ENCODE measurements at regions not wholly inside any gene's neighbourhood (a gene's known extent, or its start where the extent isn't known, plus 50 kb on each side); places are given as distances from the start of the nearest gene placed in this dataset.

- Histone ChIP-seq H4K91ac (ENCODE audit: insufficient read depth, low read depth, low read length) (no peak overlapping the region), H3K56ac (ENCODE audit: extremely low read depth, insufficient read depth, low read length) (no peak overlapping the region), H4K5ac (ENCODE audit: low read depth, low read length) (no peak overlapping the region), H3K18ac (ENCODE audit: low read depth, low read length) (no peak overlapping the region), H2BK5ac (ENCODE audit: low read depth, low read length, poor library complexity, severe bottlenecking) (no peak overlapping the region), H3K9me1 (ENCODE audit: insufficient read depth, low read length) (no peaks in the 10 kb centered on the region), H3K23ac (ENCODE audit: low read depth, low read length) (no peak overlapping the region), H2AFZ (replicated peaks; ENCODE audit: low read length, poor library complexity) (no peak overlapping the region), H3K14ac (replicated peaks; ENCODE audit: low read depth, low read length) (no peak overlapping the region), H2BK15ac (ENCODE audit: low read depth, low read length) (no peak overlapping the region), H3K27ac (ENCODE audit: insufficient read depth, low read length) (no peak overlapping the region), H3K9ac (ENCODE audit: low read depth, low read length) (no peak overlapping the region), H3K4me3 (ENCODE audit: insufficient read depth, low read depth, low read length) (no peak overlapping the region), H3K79me1 (ENCODE audit: low read depth in 1 of 2, low read length in 2 of 2) (no peaks in the 10 kb centered on the region), H2AK9ac (replicated peaks; ENCODE audit: low read depth, low read length, poor library complexity) (no peak overlapping the region), H4K20me1 (ENCODE audit: insufficient read depth, low read length) (no peaks in the 10 kb centered on the region), H3K36me3 (ENCODE audit: control insufficient read depth, insufficient read depth, low read length) (no peaks in the 10 kb centered on the region), H2BK20ac (ENCODE audit: low read depth, low read length) (no peak overlapping the region), H4K8ac (ENCODE audit: low read depth in 2 of 2, low read length in 2 of 2) (no peak overlapping the region), H3K27me3 (ENCODE audit: control insufficient read depth, insufficient read depth, low read length) (no peaks in the 10 kb centered on the region), H2AK5ac (ENCODE audit: low read depth, low read length) (no peak overlapping the region), H2BK120ac (ENCODE audit: low read depth, low read length) (no peak overlapping the region), H3K4ac (ENCODE audit: low read depth, low read length) (no peak overlapping the region), H3K4me1 (ENCODE audit: control insufficient read depth, insufficient read depth, low read length) (no peaks in the 10 kb centered on the region), H3K4me2 (ENCODE audit: low read depth, low read length) (no peak overlapping the region), H3K9me3 (ENCODE audit: control insufficient read depth, insufficient read depth, low read length) (no peaks in the 10 kb centered on the region)
- peak; percentile 83 for ATAC-seq (ENCODE audit: low read depth)
- no peak for TF ChIP-seq RAD21 (IDR thresholded peaks at IDR 0.05; ENCODE audit: low read length)
- TF ChIP-seq POLR2A (IDR thresholded peaks at IDR 0.05; ENCODE audit: low read depth, low read length), result no peak
- no peak for TF ChIP-seq MAZ (IDR thresholded peaks at IDR 0.05; ENCODE audit: borderline replicate concordance, low read depth, low read length)
- no peak for TF ChIP-seq SMC3 (IDR thresholded peaks at IDR 0.05; ENCODE audit: low read depth, low read length)
- no peak for TF ChIP-seq ELK1 (IDR thresholded peaks at IDR 0.05; ENCODE audit: borderline replicate concordance, low read depth, low read length)
- TF ChIP-seq CTCF (conservative IDR thresholded peaks at IDR 0.05; ENCODE audit: low read depth, low read length), result no peak
- no peak for TF ChIP-seq MAFK (IDR thresholded peaks at IDR 0.05; ENCODE audit: low read depth, low read length)
- TF ChIP-seq RCOR1 (IDR thresholded peaks at IDR 0.05; ENCODE audit: insufficient replicate concordance, low read length), result no peak
- no peak for TF ChIP-seq RFX5 (IDR thresholded peaks at IDR 0.05; ENCODE audit: low read depth, low read length)
- TF ChIP-seq USF2 (IDR thresholded peaks at IDR 0.05; ENCODE audit: low read depth, low read length), result no peak
- TF ChIP-seq FOS (IDR thresholded peaks at IDR 0.05; ENCODE audit: low read depth, low read length), result no peak
- TF ChIP-seq CHD1 (IDR thresholded peaks at IDR 0.05; ENCODE audit: low read depth, low read length), result no peak
- TF ChIP-seq BHLHE40 (IDR thresholded peaks at IDR 0.05; ENCODE audit: low read depth, low read length), result no peak
- no peak for TF ChIP-seq MXI1 (IDR thresholded peaks at IDR 0.05; ENCODE audit: borderline replicate concordance, low read depth, low read length)
- TF ChIP-seq NFE2L2 (IDR thresholded peaks at IDR 0.05; ENCODE audit: low read depth, low read length), result no peak
- no peak for TF ChIP-seq CEBPB (IDR thresholded peaks at IDR 0.05; ENCODE audit: low read depth, low read length)
- CTCF ChIA-PET, result interaction anchor here (0.6 kb wide), 1 partner anchor 163 kb away, joined by 3 read pairs; no protein-coding TSS in a partner anchor
- dilution Hi-C loops (cut with HindIII; ENCODE audit: low sequenced_read_pairs, unreplicated experiment), result no loop called here
- POLR2A ChIA-PET (ENCODE audit: unreplicated experiment), result no interaction called here
- no TSS peak for BruUV-seq (replicated peaks)
- WGBS, 2 experiments (ENCODE audit: extremely low coverage in 2 of 2, insufficient read length in 1 of 2), result no CpG with 5 or more reads among the region's 2 CpGs
- in situ Hi-C loops (cut with MboI; ENCODE audit: low sequenced_read_pairs), result no loop called here
- intact Hi-C loops (cut with micrococcal nuclease), result no loop called here
- DNase-seq, result peak; percentile 50
Observed at GRCh38 chr14:29039171-29039570, 272.6 kb downstream of the FOXG1 start.

All from IMR-90 (cell line).